ENCODE measurements at regions not wholly inside any gene's neighbourhood (a gene's known extent, or its start where the extent isn't known, plus 50 kb on each side); places are given as distances from the start of the nearest gene placed in this dataset.

DNA sequence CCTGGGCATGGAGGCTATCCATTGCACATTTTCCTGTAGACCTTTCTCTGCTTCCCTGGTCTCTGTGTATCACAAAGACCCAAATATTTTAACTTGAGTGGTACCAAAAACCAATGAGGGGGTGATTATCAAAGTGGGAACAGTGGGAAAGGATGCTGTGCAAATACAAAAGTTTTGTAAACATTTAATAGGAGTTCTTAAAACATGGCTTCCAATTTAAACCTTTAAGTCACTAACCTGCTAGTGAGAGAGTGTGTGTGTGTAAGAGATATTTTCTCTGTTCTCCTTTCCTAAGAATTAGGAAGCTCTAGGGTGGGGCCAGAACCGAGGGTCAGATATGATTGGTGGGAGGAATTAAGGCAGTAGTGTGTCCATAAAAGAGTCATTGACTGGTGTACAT is 64.5 kb upstream of the ARHGAP5 start:
- intact Hi-C loops (cut with DNase I) = no loop called here
- no peak for DNase-seq (ENCODE audit: low spot score)

DNA sequence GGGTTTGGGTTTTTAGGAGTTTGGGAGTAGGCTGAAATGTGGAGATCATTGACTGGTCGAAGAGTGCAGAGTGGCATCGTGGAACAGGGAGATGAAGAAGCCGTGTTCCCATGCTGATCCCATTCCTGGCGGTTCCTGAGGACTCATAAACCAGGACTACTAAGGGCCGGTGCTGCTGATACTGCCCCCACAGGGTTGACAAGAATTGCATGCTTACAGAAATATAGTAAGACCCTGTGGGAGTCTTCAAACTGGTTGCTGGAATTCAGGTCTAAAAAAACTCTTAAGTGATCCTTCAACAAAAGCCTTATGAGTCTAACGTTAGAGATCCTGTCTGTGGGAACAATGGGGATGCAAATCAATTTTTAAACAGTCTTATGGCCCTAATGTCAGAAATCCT is 64.0 kb upstream of the ARHGAP5 start:
- intact Hi-C loops (cut with DNase I) = no loop called here
- no peak for DNase-seq (ENCODE audit: low spot score)

DNA sequence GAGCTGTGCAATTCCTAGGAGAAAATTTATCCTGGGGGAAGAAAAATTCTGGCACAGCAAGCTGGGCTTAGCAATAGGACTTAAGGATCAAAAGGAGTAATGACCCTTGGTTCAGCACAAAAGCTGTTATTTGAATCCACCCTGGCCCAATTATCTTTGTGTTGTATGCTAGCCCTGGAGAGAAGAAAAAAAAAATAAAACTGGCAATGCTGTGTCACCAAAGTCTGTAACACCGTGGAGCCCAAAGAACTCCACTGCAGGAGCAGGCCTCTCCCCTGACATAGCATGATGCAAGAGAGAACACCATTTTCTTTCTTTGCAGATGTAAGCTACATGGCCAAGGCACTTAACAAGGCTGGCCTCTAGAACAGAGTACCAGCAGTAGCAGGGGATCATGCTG is 63.0 kb upstream of the ARHGAP5 start:
- intact Hi-C loops (cut with DNase I) = loop anchor here in 1 of 2 donors (2.0 kb wide), 1 partner anchor 29 kb away; no protein-coding TSS in a partner anchor
- DNase-seq (ENCODE audit: low spot score) = no peak

GRCh38 chr14:32014498-32014897 is 62.6 kb upstream of the ARHGAP5 start:
- no peak for DNase-seq (ENCODE audit: low spot score)
- intact Hi-C loops (cut with DNase I) = loop anchor here in 1 of 2 donors (2.0 kb wide), 1 partner anchor 30 kb away; no protein-coding TSS in a partner anchor

- no peak for DNase-seq (ENCODE audit: low spot score)
- intact Hi-C loops (cut with DNase I) = loop anchor here in 1 of 2 donors (2.0 kb wide), 1 partner anchor 30 kb away; no protein-coding TSS in a partner anchor
Observed at GRCh38 chr14:32015166-32015565, 61.9 kb upstream of the ARHGAP5 start.

- intact Hi-C loops (cut with DNase I) = no loop called here
- DNase-seq (ENCODE audit: low spot score) = no peak
Observed at GRCh38 chr14:32017587-32017986, 59.5 kb upstream of the ARHGAP5 start.

DNA sequence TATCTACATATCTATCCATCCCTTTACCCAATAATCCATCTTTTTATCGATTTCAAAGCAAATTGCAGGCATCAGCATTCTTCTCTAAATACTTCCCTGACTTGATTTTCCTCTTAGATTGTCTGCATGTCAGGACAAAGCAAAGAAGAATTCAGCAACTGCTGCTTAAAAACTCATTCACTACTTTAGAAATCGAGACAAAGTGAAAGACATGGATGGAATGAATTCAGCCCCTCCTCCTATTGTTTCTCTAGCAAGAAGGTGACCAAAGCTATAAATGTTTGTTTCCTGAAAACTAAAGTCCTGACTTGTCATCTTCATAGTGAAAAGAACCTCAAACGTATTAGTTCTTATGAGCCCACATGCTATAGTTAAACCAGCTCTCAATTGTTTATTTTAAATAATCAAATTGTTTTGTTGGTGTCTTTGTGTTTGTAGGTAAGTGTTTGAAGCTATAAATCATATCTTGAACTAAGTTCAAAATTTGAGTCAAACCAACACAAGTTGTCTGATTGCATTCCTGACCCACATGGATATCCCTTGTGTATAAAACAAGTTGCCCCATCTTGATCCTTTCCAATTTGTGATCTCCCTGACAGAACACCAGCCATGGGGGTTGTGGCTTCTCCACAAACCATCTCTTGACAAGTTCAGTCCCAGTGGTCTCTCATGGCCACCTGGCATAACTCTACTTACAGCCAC is 58.6 kb upstream of the ARHGAP5 start:
- intact Hi-C loops (cut with DNase I) = no loop called here

DNA sequence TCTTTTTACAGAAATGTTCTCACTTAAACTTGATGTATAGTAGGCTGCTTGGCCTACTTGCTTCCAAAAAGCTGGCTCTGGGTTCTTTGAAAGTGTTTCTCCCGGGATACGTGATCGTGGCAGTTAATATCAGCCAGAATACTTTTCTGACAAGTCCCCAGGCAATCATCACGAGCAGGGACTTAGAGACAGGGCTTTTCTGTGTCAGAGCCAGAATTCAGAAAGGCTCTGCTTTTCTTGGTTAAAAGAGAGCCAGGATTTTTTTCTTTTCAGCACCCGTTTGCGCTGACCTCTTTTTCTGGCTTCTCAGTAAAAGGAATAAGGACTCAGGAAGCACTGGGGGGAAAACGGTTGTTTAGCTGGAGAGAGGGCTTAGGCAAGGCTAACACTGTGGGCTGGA is 57.8 kb upstream of the ARHGAP5 start:
- intact Hi-C loops (cut with DNase I) = no loop called here

More for the DNA sequence above, 58.6 kb upstream of the ARHGAP5 start:
- no peak for DNase-seq (ENCODE audit: low spot score)

GRCh38 chr14:32020882-32021281 is 56.2 kb upstream of the ARHGAP5 start:
- no peak for DNase-seq (ENCODE audit: low spot score)
- intact Hi-C loops (cut with DNase I) = no loop called here

More for the DNA sequence above, 57.8 kb upstream of the ARHGAP5 start:
- no peak for DNase-seq (ENCODE audit: low spot score)

DNA sequence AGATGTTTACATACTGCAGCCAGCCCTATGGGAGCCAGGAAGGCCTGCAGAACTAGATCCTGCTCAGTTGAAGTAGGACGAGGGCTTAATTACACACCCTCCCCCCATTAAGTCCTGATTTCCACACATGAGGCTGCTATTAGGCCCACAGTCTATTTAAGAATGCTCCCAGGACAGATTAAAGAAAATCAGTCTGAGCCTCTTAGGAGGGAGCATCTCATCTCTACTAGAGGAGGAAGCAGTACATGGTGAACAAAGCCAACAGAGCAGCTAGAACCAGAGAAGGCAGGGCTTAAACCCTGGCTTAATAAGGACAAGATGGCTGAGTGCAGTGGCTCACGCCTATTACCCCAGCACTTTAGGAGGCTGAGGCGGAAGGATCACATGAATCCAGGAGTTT is 55.8 kb upstream of the ARHGAP5 start:
- DNase-seq (ENCODE audit: low spot score) = no peak
- intact Hi-C loops (cut with DNase I) = no loop called here

- intact Hi-C loops (cut with DNase I) = no loop called here
Observed at GRCh38 chr14:32022525-32022924, 54.6 kb upstream of the ARHGAP5 start.

GRCh38 chr14:32022938-32023466 is 54.1 kb upstream of the ARHGAP5 start:
- intact Hi-C loops (cut with DNase I) = no loop called here
- no peak for DNase-seq (ENCODE audit: low spot score)

More at GRCh38 chr14:32022525-32022924, 54.6 kb upstream of the ARHGAP5 start:
- no peak for DNase-seq (ENCODE audit: low spot score)

DNA sequence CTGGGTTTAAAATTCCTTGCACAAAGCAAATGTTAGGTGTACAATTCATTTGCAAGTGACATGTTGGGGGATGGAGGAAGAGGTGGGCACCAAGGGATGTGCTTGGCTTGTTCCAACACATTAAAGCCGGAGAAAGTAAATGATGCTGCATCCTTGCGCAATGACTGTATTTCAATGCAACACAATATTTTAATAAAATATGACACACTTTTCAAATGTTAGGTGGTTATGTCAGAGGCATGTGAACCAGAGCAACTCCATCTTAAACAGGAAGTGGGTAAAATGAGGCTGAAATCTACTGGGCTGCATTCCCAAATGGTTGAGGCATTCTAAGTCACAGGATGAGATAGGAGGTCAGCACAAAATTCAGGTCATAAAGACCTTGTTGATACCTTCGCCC is 53.6 kb upstream of the ARHGAP5 start:
- no peak for DNase-seq (ENCODE audit: low spot score)
- intact Hi-C loops (cut with DNase I) = no loop called here

DNA sequence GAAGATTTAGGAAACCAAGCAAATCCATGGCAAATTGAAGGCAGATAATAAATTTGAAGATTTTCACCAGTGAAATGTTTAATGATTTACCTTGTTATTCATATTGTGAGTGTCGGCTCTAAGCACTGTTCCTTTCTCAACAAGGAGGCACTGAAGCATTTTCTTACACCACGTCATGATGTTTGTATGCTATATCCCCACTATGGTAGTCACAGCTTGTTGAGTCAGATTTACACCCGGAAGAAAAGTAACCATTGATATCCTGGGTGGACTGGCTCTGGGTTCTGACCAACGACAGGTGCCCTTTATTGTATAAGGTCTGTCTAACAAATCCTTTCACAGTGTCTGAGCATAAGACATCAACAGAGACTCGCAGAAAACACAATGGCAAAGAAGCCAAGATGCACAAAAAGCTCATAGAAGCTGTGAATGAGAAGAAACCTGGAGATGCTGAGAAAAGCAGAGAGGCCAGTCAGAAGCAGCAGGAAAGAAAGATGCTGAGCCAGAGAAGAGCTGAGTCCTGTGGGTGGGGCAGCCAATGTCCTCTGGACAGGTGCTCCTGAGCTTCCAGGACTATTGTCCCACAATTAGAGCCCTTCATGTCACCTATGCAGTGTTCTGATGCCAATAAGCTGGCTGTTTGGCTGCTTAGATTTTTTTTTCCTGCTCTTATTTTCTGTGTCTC is 49.7 kb upstream of the ARHGAP5 start:
- intact Hi-C loops (cut with DNase I) = no loop called here
- no peak for DNase-seq (ENCODE audit: low spot score)

Data from posterior vena cava (tissue), 2 donors.